ENCODE measurements at regions not wholly inside any gene's neighbourhood (a gene's known extent, or its start where the extent isn't known, plus 50 kb on each side); places are given as distances from the start of the nearest gene placed in this dataset.
"Not testable (repeated sequence)": the region's sequence is repeated elsewhere in the genome, so short reads cannot be mapped to it uniquely, and the experiment has no call there.

GRCh38 chr16:29143739-29144668 lies 159.2 kb downstream of the LAT start:
- not testable (repeated sequence) for TF ChIP-seq CTCF, POLR2A, POLR2AphosphoS5 (IDR thresholded peaks at IDR 0.05)

Data from breast epithelium (tissue), 3 donors.